B cell (primary cell): ENCODE measurements at regions not wholly inside any gene's neighbourhood (a gene's known extent, or its start where the extent isn't known, plus 50 kb on each side); places are given as distances from the start of the nearest gene placed in this dataset.

ENCODE experiments used
- CTCF ChIP-seq: fragments of 200-600 bp; IDR thresholded peaks from one replicate; pipeline ENCODE4 v1.8.0; 2022; ENCODE audit warnings: antibody characterized with exemption, mild to moderate bottlenecking
- EZH2 ChIP-seq: IDR thresholded peaks from 2 replicates; pipeline ENCODE4 v1.6.1; 2012; ENCODE audit warnings: borderline replicate concordance, low read depth, mild to moderate bottlenecking, moderate library complexity, low read length; ENCODE audit not compliant: insufficient read depth, poor library complexity, severe bottlenecking

- TF ChIP-seq CTCF (no peak), EZH2 (no peak)
These were observed 205.1 kb upstream of the SGCD start for GRCh38 chr5:156121882-156122281.
